ENCODE measurements at regions not wholly inside any gene's neighbourhood (a gene's known extent, or its start where the extent isn't known, plus 50 kb on each side); places are given as distances from the start of the nearest gene placed in this dataset.

- Histone ChIP-seq H3K36me3 (ENCODE audit: control insufficient read depth in 1 of 2, insufficient read depth in 2 of 2, low read length in 2 of 2) (no peaks in the 10 kb centered on the region), H3K4me3 (replicated peaks in 1 of 2; ENCODE audit: low read depth in 1 of 2, low read length in 2 of 2) (no peak overlapping the region), H3K9me2 (ENCODE audit: insufficient read depth) (no peaks in the 10 kb centered on the region), H4K20me1 (ENCODE audit: insufficient read depth) (no peaks in the 10 kb centered on the region), H3K4me2 (ENCODE audit: low read length) (no peak overlapping the region), H3K4me1 (ENCODE audit: control insufficient read depth in 1 of 2, insufficient read depth in 2 of 2, low read length in 2 of 2) (no peaks in the 10 kb centered on the region), H3K27ac (ENCODE audit: low read depth, low read length) (no peak overlapping the region), H3K27me3 (ENCODE audit: insufficient read depth, low read length) (no peaks in the 10 kb centered on the region), H3K9ac (ENCODE audit: low read length) (no peak overlapping the region), H3K79me2 (ENCODE audit: insufficient read depth, low read length) (no peaks in the 10 kb centered on the region), H3K9me3 (ENCODE audit: control insufficient read depth in 1 of 2, insufficient read depth in 1 of 2, low read depth in 1 of 2, low read length in 2 of 2) (peaks cover 3 to 24% of the 10 kb centered on the region in 2 experiments; a peak in 2 of 4 replicates), H2AFZ (ENCODE audit: low read depth, low read length, poor library complexity, severe bottlenecking) (no peak overlapping the region)
- TF ChIP-seq TCF7L2 (IDR thresholded peaks at IDR 0.05; ENCODE audit: borderline replicate concordance, extremely low read depth, insufficient read depth, insufficient read length) (no peak), MAX (IDR thresholded peaks at IDR 0.05) (no peak), POLR2A (IDR thresholded peaks at IDR 0.05; ENCODE audit: borderline replicate concordance, extremely low read depth, insufficient read depth, insufficient read length) (no peak), SP1 (IDR thresholded peaks at IDR 0.05; ENCODE audit: low read depth) (no peak), JUND (IDR thresholded peaks at IDR 0.05) (no peak), ZFX (IDR thresholded peaks at IDR 0.05) (no peak), CTCF (IDR thresholded peaks at IDR 0.05 in 2 of 3, conservative IDR thresholded peaks at IDR 0.05 in 1 of 3; ENCODE audit: borderline replicate concordance in 1 of 3, insufficient read depth in 1 of 3, low read depth in 2 of 3, low read length in 2 of 3) (no peak), EZH2phosphoT487 (IDR thresholded peaks at IDR 0.05; ENCODE audit: borderline replicate concordance) (no peak), FOSL1 (IDR thresholded peaks at IDR 0.05; ENCODE audit: low read depth) (no peak), EZH2 (IDR thresholded peaks at IDR 0.05) (no peak), RAD21 (IDR thresholded peaks at IDR 0.05; ENCODE audit: low read depth) (no peak), REST (IDR thresholded peaks at IDR 0.05; ENCODE audit: low read depth) (no peak), CBX3 (IDR thresholded peaks at IDR 0.05; ENCODE audit: low read depth) (no peak)
- no peak for ATAC-seq
- POLR2A ChIA-PET, result no interaction called here
- intact Hi-C loops (cut with micrococcal nuclease), result no loop called here
- no TSS peak for BruUV-seq (replicated peaks)
- RAD21 ChIA-PET (ENCODE audit: low non-redundant PET in 1 of 2, low total read pairs in 2 of 2, uncharacterized antibody in 2 of 2, unreplicated experiment in 2 of 2), result no interaction called here
- no peak for DNase-seq (ENCODE audit: low read depth, low spot score)
- CTCF ChIA-PET, result no interaction called here
These were observed 479.8 kb upstream of the CTNND2 start for GRCh38 chr5:12384005-12384404.

Measured in HCT116 (cell line).